ENCODE measurements at regions not wholly inside any gene's neighbourhood (a gene's known extent, or its start where the extent isn't known, plus 50 kb on each side); places are given as distances from the start of the nearest gene placed in this dataset.

DNA sequence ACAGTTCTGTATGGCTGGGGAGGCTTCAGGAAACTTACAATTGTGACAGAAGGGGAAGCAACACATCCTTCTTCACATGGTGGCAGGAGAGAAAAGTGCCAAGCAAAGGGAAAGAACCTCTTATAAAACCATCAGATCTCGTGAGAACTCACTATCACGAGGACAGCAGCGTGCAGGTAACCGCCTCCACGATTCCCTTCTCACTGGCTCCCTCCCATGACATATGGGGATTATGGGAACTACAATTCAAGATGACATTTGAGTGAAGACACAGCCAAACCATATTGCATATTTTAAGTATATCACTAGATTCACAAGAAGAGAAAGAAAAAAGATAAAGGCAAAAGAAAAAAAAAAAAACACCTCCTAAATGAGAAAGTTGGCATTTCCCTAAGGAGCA lies 431.9 kb upstream of the RGS17 start:
- no peak for TF ChIP-seq GATA3 (IDR thresholded peaks at IDR 0.05; ENCODE audit: low read depth, low read length)
- TF ChIP-seq GATA2 (IDR thresholded peaks at IDR 0.05; ENCODE audit: low read depth, low read length): no peak

Measured in SH-SY5Y (cell line).